ENCODE measurements at regions not wholly inside any gene's neighbourhood (a gene's known extent, or its start where the extent isn't known, plus 50 kb on each side); places are given as distances from the start of the nearest gene placed in this dataset.
"Not testable (repeated sequence)": the region's sequence is repeated elsewhere in the genome, so short reads cannot be mapped to it uniquely, and the experiment has no call there.

GRCh38 chr2:23021311-23022120, 363.5 kb upstream of the KLHL29 start:
- DNase-seq (ENCODE audit: low read depth in 3 of 3) = no peak

GRCh38 chr2:23023722-23024121, 361.3 kb upstream of the KLHL29 start:
- DNase-seq (ENCODE audit: low read depth in 3 of 3) = no peak

DNA sequence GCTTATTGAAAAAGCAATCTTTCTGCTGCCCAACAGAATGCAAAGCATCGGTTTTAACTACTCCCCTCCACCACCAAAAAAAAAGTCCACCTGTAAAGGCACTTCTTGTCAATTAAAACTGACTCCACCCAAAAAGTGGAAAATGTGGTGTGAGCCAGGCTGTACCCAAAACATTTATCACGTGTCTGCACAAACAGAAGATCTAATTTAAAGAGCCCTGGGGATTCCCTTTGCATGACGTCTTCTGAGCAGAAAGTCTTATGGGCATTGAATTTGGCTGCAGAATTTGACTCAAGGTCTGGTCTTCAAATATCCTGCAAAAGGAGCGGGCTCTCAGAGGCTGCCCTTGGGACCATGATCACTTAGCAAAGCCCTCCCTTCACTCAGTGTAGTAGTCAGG, 358.3 kb upstream of the KLHL29 start:
- DNase-seq (ENCODE audit: low read depth in 3 of 3) = no peak

DNA sequence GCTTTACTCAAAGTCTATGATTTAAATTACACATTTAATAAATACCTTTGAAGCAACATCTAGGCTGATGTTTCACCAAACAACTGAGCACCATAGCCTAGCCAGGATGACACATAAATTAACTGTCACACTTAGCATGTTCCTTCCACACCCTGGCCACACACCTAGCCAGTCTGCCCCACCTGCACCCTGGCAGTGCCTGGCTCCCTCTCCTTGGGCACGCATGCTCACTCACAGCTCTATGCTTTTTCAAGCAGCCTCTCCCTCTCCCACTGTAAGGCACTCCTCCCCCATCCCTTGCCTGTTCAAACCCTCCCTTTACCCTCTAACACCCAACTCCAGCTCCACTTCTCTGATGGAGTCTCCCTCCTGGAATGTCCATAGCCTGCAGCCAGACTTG, 357.6 kb upstream of the KLHL29 start:
- no peak for DNase-seq (ENCODE audit: low read depth in 3 of 3)

DNA sequence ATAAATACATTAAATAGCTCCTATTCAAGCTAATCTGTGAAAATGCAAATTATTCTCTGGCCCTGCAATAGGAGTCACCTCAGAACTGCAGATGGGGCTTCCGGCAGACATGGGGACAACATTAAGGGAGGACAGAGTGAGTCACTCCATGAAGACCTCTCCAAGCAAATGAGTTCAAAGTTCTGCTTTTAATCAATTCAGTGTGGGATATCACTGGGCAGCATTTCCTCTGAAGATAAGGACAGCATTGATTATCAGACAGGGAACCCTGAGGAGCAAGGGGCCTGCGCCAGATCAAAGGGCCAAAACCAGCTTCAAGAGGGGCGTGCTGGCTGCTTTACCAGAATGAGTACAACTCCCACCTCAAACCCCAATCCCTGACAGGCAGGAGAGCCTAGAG, 356.9 kb upstream of the KLHL29 start:
- no peak for DNase-seq (ENCODE audit: low read depth in 3 of 3)

DNA sequence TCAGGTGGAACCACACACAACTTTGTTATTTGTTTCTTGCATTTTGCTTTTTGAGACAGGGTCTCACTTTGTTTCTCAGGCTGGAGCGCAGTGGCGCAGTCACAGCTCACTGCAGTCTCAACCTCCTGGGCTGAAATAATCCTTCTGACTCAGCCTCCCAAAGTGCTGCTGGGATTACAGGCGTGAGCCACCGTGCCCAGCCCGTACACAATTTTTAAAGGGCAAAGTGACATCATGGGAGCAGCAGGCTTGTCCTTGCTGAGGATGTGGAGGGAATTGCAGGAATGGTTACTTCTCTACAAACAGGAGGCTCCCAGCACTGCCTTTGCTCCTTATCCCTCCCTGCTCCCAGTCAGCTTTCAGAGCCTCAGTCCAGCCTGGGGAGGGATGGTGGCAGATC, 355.9 kb upstream of the KLHL29 start:
- DNase-seq (ENCODE audit: low read depth in 3 of 3) = no peak

- no peak for DNase-seq (ENCODE audit: low read depth in 3 of 3)
Measured at GRCh38 chr2:23029951-23030350, 355.0 kb upstream of the KLHL29 start.

DNA sequence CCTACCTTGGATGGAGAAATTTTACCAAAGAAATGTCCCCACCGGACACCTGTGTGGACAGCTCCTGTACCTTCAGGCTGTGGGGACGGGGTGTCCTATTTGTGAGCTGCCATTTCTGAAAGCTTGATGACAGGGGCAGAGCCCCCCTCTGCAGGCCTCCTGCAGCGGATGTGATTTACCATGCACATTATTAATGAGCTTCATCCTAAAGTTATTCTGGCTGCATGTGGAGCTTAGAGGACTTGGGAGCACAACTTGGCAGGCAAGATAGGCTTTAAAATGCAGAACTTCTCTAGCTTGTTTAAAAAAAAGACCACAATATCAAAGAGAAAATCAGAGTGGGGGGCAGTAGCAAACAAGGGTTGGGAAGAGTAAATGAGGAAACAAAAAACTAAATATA, 350.0 kb upstream of the KLHL29 start:
- DNase-seq (ENCODE audit: low read depth in 3 of 3) = no peak

DNA sequence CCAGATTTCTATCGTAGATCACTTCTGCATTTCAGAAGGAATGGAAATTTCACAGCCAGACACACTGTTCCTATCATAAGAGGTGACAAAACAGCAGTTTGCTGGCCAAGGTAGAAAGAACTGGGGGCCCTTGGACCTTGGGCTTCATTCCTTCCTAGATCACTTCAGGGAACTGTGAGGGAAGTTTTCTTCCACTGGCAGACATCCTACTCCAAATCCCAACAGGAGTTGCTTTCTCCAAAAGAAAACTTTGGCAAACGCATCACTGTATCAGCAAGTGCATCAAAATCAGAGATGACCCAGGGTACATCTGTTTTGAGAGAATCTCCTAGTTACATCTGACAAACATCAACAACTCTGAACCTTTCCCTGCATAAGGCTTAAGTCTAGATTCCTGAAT, 348.4 kb upstream of the KLHL29 start:
- DNase-seq (ENCODE audit: low read depth in 3 of 3) = no peak

DNA sequence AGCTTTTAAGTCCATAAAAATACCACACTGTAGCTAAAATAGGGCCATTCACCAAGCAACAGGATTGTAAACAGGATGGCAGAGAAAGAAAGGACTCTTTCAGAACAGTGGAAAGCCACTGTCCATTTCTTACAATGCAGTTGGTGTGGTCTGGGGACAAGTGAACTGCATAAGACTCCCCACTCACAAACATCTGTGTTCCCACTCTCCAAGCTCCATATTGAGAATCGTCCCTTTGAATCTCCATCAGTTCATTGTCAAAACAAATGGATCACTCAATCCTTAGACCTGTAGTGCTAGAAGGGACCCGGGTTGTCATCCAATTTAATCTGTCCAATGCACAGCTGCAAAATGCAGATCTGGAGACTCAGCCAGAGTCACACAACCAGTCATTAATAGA, 347.4 kb upstream of the KLHL29 start:
- no peak for DNase-seq (ENCODE audit: low read depth in 3 of 3)

GRCh38 chr2:23041443-23041842, 343.5 kb upstream of the KLHL29 start:
- DNase-seq (ENCODE audit: low read depth in 3 of 3) = no peak

DNA sequence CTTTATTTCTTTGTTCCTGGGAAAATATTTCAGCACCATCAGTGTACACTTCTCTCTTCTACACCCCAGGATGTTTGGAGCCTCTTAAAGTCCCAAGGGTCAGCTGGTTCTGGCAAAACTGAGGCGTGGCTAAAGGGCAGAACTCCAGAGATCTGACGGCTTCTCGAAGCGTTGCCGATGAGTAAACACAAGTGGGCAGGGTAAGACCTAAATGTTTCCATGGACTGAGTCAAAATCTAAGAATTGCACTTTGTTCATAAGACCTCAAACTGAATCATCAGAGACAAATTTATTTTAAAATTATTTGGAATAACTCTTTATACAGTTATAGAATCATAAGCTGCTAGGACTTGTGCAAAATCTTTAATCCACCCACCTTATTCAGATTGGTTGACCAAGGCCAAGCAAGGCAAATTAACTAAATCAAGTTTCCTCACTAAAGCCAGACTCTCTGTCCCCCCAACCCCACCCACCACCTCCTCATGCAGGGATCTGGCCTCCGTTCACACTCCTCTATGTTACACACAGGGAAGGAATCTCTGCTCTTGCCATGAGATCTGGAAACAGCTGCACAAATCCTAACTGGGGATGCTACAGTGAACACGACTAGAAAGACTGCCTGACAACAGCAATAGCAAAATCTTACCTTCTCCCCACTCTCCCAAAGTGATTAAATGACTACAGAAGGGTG, 342.6 kb upstream of the KLHL29 start:
- DNase-seq (ENCODE audit: low read depth in 3 of 3) = no peak

DNA sequence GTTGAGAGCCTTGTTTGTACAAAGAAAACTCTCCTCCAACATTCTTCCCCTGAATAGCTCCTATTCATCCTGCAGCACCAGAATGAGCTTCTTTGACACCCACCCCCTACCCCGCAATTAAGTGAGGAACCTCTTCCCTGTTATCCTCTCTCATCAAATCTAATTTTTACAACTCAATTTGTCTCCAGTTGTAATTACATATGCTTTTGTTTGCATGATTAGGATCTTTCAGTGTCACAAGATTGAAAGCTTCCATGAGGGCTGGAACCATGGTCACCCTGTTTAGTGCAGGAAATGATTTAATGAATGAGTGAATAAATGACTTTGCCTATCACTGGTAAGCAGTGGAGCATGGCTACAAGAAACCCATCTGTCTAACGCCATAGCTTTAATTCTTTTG, 334.6 kb upstream of the KLHL29 start:
- no peak for DNase-seq (ENCODE audit: low read depth in 3 of 3)

GRCh38 chr2:23053601-23054000, 331.4 kb upstream of the KLHL29 start:
- no peak for DNase-seq (ENCODE audit: low read depth in 3 of 3)

DNA sequence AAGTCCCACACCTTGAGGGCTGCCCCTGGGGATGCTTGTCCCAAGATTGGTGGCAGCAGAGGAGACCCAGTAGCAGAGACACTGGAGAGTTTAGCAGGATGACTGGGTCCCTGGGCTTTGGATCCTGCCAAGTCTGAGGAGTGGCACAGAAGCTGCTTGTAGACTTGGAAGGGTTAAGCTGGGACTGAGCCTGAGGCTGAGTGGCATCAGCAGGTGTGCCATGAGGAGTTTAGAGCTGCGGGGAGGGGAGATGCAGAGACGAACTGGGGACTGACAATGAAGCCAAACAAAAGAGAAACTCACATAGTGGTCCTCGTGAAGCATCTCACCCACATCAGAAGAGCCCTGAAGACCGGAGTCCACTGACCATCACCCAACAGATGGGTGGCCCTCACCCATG, 329.7 kb upstream of the KLHL29 start:
- no peak for DNase-seq (ENCODE audit: low read depth in 3 of 3)

DNA sequence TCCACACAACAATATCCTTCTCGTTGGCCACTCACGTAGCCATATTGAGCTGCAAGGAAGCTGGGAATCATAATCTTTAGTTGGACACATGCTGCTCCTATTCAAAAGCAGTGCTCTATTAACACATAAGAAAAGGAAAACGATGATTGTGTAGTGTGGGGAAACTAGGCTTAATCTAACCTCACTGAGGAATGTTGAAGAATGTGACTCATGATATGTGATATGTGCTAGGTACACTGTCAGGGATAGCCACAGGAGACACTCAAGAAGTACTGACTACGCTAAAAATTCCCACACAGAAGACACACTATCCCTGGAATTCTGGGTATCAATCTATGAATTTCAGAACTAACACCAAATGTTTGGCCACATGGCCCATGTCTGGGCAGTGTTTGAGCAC, 328.1 kb upstream of the KLHL29 start:
- not testable (repeated sequence) for DNase-seq (ENCODE audit: low read depth in 3 of 3)

DNA sequence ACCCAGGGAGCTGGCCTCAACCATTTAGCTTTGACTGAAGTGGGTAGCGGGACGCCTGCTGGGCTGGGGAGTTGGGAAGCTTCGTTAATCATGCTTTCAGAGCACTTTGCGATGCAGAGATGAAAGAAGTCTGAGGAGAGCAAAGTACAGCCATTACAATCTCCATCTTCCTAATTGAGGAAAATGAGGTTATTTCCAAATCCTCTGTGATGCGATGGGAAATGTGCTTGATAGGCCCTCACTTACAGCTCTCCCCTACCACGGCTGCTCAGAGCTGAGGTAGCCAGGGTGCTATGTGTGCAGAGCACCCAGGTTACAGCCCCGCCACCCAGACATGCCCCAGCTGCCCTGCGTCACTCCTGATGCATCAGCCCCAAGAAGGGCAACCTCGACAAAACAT, 326.5 kb upstream of the KLHL29 start:
- DNase-seq (ENCODE audit: low read depth in 3 of 3) = no peak

DNA sequence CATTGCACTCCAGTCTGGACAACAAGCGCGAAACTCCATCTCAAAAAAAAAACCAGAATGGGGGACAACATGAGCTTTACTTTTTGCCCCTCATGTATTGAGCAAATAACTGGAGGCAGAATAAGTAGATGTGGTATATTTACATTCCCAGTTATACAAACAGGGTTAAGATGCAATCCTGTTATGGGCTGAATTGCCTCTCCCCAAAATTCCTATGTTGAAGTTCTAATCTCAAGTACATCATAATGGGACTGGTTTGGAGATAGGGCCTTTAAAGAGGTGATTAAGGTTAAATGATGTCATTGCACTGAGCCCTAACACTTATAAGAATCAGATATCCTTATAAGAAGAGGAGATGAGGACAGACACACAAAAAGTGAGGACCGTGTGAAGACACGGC, 319.8 kb upstream of the KLHL29 start:
- DNase-seq (ENCODE audit: low read depth in 3 of 3) = no peak

DNA sequence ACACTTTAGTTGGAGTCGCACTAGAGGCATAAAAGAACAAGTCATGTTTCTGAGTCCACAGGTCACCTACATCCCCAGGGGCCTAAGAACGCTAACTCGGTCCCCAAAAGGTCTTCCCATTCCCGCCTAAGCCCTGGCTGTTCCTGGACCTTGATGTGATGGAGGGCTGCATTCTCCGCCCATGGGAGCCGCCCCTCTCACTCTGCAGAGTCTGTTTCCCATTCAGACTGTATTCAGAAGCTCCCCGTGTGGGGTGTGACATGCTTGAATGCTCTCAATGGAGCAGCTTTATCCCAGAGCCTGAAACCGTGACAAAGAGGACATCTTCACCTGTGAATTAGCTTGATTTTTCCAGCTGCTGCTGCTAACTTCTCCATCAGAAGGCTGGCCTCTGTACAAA, 319.0 kb upstream of the KLHL29 start:
- no peak for DNase-seq (ENCODE audit: low read depth in 3 of 3)

DNA sequence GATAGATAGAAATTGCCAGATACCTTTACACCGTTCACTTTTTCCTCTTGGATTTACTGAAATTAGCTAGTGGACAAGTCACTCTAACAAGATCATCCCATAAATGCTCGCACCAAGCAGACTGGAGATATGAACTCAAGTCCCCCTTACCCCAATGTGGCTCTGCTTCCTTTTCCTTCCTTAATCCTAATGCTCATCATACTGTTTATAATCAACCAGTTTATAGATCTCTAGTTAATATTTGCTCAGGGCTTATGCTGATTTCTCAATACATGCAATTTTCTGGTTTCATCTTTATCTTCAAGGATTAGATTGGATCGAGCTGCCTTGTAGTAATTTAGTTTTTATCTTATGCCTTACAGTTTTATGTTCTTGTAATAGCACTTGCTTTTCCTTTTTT, 318.3 kb upstream of the KLHL29 start:
- DNase-seq (ENCODE audit: low read depth in 3 of 3) = no peak

DNA sequence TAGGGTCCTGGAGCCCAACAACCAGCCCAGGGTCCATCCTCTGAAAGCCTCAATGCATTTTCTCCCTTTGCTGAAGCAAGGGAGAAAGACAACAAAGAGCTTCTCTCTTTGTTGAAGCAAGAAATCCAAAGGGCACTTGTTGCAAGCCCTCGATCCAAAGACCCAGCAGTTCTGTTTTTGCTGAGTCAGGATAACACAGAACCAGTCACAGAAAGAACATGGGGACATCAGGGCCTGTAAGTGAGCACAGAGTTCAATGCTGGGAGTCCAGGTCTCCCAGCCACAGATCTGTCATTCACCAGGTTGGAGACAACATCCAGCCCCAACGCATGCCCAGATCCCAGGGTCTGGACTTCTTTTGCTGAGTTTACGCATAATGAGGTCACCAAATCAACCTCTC, 315.8 kb upstream of the KLHL29 start:
- no peak for DNase-seq (ENCODE audit: low read depth in 3 of 3)

DNA sequence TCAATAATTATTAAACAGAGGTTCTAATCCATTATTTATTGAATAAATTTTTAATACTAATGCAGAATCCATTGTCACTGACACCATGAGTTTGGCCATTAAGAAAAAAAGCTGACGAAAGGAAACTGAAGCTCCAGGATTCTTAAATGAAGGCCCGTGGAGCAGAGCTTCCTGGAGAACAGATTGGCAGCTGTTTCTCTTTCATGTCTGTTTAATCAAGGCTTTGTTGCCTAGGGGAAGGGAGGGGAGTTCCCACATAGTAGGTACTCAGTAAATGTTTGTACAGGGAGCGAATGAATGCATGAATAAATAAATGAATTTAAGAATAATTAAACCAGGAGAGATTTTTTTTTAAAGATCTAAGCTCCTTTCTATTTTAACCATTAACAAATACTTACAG, 315.1 kb upstream of the KLHL29 start:
- DNase-seq (ENCODE audit: low read depth in 3 of 3) = no peak

- no peak for DNase-seq (ENCODE audit: low read depth in 3 of 3)
Measured at GRCh38 chr2:23073056-23073455, 311.9 kb upstream of the KLHL29 start.

DNA sequence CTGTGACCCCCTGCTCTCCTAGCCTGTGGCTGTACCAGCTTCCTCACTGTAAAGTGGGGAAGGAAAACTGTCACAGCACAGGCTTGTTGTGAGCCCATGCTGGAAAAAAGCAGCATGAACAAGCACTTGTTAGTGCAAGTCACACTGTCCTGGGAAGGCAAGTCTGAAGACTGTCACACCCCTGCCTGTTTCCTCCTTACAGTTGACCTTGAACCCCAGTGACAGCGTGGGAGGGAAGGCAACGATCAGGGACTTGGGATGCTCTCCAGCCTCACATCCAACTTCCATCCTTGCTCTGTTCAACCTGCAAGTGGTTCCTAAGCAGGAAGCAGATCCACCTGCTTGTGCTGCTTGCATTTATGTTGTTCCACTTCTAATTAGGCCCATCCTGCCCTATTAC, 311.3 kb upstream of the KLHL29 start:
- DNase-seq (ENCODE audit: low read depth in 3 of 3) = no peak
